ENCODE measurements at regions not wholly inside any gene's neighbourhood (a gene's known extent, or its start where the extent isn't known, plus 50 kb on each side); places are given as distances from the start of the nearest gene placed in this dataset.

DNA sequence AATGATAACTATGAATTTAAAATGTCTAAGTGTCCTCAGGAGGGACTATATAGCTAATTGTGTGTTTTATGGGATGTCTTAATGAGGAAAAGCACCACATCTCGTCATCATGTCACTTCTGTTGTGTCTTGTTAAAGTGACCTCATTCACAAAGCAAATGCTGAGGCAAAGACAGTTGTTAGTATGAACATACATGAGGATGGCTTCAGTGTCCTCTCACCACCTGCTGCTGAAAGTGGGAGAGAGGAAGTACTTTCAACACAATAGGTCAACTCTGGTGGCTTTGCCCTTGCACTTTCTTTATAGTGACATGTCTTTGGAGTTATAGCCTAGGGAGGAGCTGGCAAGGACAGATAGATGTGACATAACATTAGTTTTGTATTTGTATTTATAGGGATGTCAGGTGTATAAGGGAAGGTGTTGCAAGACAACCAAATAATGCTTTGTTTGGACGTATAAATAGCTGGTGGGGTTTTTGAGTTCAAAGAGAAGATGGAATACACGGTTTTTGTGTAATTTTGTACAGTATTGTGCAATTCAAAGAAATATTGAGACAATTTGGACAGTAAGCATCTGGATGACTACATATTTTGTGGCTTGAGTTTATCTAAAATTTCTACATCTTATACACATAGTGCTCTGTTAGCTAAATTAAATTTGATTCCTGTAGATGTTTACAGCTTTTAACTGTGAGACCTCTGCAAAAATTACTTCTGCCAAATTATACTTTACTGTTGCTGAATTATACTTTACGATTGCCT lies 131.7 kb upstream of the ATP2B1 start:
- H3K27ac Mint-ChIP-seq, result no peak overlapping the region
- no peak overlapping the region for H3K4me3 Mint-ChIP-seq
- TF ChIP-seq, protein P1, sequence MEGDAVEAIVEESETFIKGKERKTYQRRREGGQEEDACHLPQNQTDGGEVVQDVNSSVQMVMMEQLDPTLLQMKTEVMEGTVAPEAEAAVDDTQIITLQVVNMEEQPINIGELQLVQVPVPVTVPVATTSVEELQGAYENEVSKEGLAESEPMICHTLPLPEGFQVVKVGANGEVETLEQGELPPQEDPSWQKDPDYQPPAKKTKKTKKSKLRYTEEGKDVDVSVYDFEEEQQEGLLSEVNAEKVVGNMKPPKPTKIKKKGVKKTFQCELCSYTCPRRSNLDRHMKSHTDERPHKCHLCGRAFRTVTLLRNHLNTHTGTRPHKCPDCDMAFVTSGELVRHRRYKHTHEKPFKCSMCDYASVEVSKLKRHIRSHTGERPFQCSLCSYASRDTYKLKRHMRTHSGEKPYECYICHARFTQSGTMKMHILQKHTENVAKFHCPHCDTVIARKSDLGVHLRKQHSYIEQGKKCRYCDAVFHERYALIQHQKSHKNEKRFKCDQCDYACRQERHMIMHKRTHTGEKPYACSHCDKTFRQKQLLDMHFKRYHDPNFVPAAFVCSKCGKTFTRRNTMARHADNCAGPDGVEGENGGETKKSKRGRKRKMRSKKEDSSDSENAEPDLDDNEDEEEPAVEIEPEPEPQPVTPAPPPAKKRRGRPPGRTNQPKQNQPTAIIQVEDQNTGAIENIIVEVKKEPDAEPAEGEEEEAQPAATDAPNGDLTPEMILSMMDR (IDR thresholded peaks at IDR 0.05), result no peak
- peaks cover 10% of the 10 kb centered on the region for H3K4me1 Mint-ChIP-seq
- POLR2A ChIA-PET, result interaction anchor here (2.7 kb wide), 1 partner anchor 131 kb away, joined by 8 read pairs; the partner anchor contains the start of gene ATP2B1
- CTCF ChIA-PET, result no interaction called here
- no peaks in the 10 kb centered on the region for H3K27me3 Mint-ChIP-seq
- intact Hi-C loops (cut with micrococcal nuclease), result loop anchor here (2.0 kb wide), 1 partner anchor 18 kb away; no protein-coding TSS in a partner anchor
- no peak for DNase-seq
- no peak for ATAC-seq (ENCODE audit: low read depth)
- H3K9me3 Mint-ChIP-seq, result no peaks in the 10 kb centered on the region
- H3K36me3 Mint-ChIP-seq (ENCODE audit: low read depth), result no peaks in the 10 kb centered on the region

DNA sequence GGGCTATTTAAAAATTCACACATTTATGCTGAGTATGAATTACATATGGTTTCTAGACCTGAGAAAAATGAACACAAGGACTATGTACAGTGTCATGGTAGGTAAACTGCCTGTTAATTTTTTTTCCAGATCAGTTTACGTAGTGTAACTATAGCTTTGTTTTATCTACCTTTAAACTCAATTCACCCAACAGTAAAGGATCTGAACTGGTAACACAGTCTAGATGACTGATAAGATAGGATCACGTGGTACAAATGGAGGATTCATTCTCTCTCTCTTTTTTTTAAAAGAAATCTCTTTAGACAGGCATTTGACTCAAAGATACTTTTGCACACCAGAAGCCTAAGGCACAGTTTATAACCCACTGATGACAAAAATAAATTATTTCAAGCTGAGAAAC lies 130.8 kb upstream of the ATP2B1 start:
- H3K4me1 Mint-ChIP-seq, result peaks cover 10% of the 10 kb centered on the region
- DNase-seq, result no peak
- intact Hi-C loops (cut with micrococcal nuclease), result loop anchor here (5.0 kb wide), 1 partner anchor 37 kb away; no protein-coding TSS in a partner anchor
- H3K9me3 Mint-ChIP-seq, result no peaks in the 10 kb centered on the region
- no peak overlapping the region for H3K4me3 Mint-ChIP-seq
- CTCF ChIA-PET, result no interaction called here
- TF ChIP-seq, protein P1 (IDR thresholded peaks at IDR 0.05), result no peak
- POLR2A ChIA-PET, result interaction anchor here (2.7 kb wide), 1 partner anchor 130 kb away, joined by 8 read pairs; the partner anchor contains the start of gene ATP2B1
- no peak overlapping the region for H3K27ac Mint-ChIP-seq
- ATAC-seq (ENCODE audit: low read depth), result no peak
- no peaks in the 10 kb centered on the region for H3K36me3 Mint-ChIP-seq (ENCODE audit: low read depth)
- H3K27me3 Mint-ChIP-seq, result no peaks in the 10 kb centered on the region

DNA sequence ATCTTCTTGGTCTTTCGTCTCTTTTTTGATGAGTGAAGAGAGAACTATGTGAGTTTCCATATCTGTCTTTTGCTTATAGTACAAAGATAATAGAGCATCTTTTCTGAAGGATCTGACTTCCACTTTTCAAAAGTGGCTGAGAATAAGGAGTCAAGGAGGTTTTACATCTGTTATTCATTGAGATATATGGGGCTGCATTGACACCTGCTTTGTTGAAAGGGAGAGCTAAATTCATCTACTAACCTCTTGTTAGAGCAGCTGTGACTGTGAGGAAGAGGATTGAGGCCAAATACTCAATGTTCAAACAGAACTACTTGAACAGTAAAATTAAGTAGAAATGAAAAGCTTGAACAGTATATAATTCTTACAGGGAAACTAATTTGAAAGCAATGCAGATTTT lies 130.2 kb upstream of the ATP2B1 start:
- Mint-ChIP-seq H3K27ac (no peak overlapping the region), H3K4me1 (peaks cover 8% of the 10 kb centered on the region), H3K9me3 (no peaks in the 10 kb centered on the region), H3K27me3 (no peaks in the 10 kb centered on the region), H3K36me3 (ENCODE audit: low read depth) (no peaks in the 10 kb centered on the region), H3K4me3 (no peak overlapping the region)
- ChIA-PET CTCF (no interaction called here), POLR2A (interaction anchor here (2.7 kb wide), 1 partner anchor 129 kb away, joined by 8 read pairs; the partner anchor contains the start of gene ATP2B1)
- intact Hi-C loops (cut with micrococcal nuclease), result loop anchor here (5.0 kb wide), 1 partner anchor 37 kb away; no protein-coding TSS in a partner anchor
- DNase-seq (no peak), ATAC-seq (ENCODE audit: low read depth) (no peak)
- TF ChIP-seq, protein P1 (IDR thresholded peaks at IDR 0.05), result no peak

GRCh38 chr12:89836026-89836425 lies 127.4 kb upstream of the ATP2B1 start:
- Mint-ChIP-seq H3K36me3 (ENCODE audit: low read depth) (no peaks in the 10 kb centered on the region), H3K27me3 (no peaks in the 10 kb centered on the region), H3K27ac (no peak overlapping the region), H3K9me3 (no peaks in the 10 kb centered on the region), H3K4me3 (no peak overlapping the region), H3K4me1 (peaks cover 13% of the 10 kb centered on the region)
- DNase-seq, result no peak
- no peak for ATAC-seq (ENCODE audit: low read depth)
- CTCF ChIA-PET, result no interaction called here
- TF ChIP-seq, protein P1 (IDR thresholded peaks at IDR 0.05), result no peak
- POLR2A ChIA-PET, result no interaction called here
- intact Hi-C loops (cut with micrococcal nuclease), result loop anchor here (5.0 kb wide), 1 partner anchor 34 kb away; no protein-coding TSS in a partner anchor

DNA sequence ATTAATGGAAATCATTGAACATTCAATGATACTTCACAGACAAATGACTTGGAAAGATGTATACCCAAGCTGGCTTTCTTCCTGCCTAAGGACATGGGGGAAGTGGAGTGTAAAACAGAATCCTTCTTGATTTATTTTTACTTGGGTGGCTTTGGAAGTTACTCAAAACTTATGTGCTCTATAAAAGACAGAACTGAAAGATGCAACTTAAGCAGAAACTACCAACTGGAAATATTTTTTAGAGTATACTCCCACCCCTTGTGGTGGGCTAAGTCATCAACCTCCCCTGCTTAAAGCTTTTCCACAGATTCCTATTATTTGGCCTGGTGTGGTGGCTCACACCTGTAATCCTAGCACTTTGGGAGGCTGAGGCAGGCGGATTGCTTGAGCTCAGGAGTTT lies 126.0 kb upstream of the ATP2B1 start:
- Mint-ChIP-seq H3K36me3 (ENCODE audit: low read depth) (no peaks in the 10 kb centered on the region), H3K9me3 (no peaks in the 10 kb centered on the region), H3K27ac (no peak overlapping the region), H3K4me1 (peaks cover 9% of the 10 kb centered on the region), H3K4me3 (no peak overlapping the region), H3K27me3 (no peaks in the 10 kb centered on the region)
- DNase-seq (no peak), ATAC-seq (ENCODE audit: low read depth) (no peak)
- intact Hi-C loops (cut with micrococcal nuclease), result loop anchor here (1.0 to 5.0 kb wide), 2 partner anchors 10 to 32 kb away; no protein-coding TSS in a partner anchor
- ChIA-PET CTCF (no interaction called here), POLR2A (no interaction called here)
- TF ChIP-seq, protein P1 (IDR thresholded peaks at IDR 0.05), result no peak

Data from activated B cell treated with CpG ODN at 0.5 μM for 24 hours (primary cell).